ENCODE measurements at regions not wholly inside any gene's neighbourhood (a gene's known extent, or its start where the extent isn't known, plus 50 kb on each side); places are given as distances from the start of the nearest gene placed in this dataset.

GRCh38 chr3:152770296-152770695, 64.6 kb upstream of the P2RY1 start:
- Histone ChIP-seq H2BK5ac (ENCODE audit: insufficient read length, low read length) (no peak overlapping the region), H3K4me2 (ENCODE audit: insufficient read depth, insufficient read length, low read length) (no peak overlapping the region), H3K9ac (ENCODE audit: extremely low read depth, insufficient read length, low read length) (no peak overlapping the region), H2BK120ac (ENCODE audit: low read depth, low read length, poor library complexity, severe bottlenecking) (no peak overlapping the region), H3K79me1 (ENCODE audit: insufficient read depth, low read depth, low read length, poor library complexity, severe bottlenecking) (no peaks in the 10 kb centered on the region), H3K23me2 (ENCODE audit: insufficient read length, low read depth, low read length, poor library complexity, severe bottlenecking) (no peaks in the 10 kb centered on the region), H2BK12ac (ENCODE audit: insufficient read length, low read depth, low read length) (no peak overlapping the region), H3K23ac (ENCODE audit: insufficient read length, low read depth, low read length) (no peak overlapping the region), H2AK5ac (ENCODE audit: insufficient read length, low read length) (no peak overlapping the region), H4K8ac (replicated peaks; ENCODE audit: insufficient read length, low read depth, low read length) (no peak overlapping the region), H3K4ac (ENCODE audit: low read depth, low read length) (no peak overlapping the region), H3K4me1 (ENCODE audit: insufficient read depth, low read length) (no peaks in the 10 kb centered on the region), H4K91ac (ENCODE audit: insufficient read length, low read depth, low read length) (no peak overlapping the region), H4K20me1 (ENCODE audit: control insufficient read depth, insufficient read depth, insufficient read length) (no peaks in the 10 kb centered on the region), H2AFZ (ENCODE audit: low read length) (no peak overlapping the region), H2BK20ac (ENCODE audit: low read depth, low read length, poor library complexity, severe bottlenecking) (no peak overlapping the region), H3K27me3 (ENCODE audit: insufficient read depth, low read length) (no peaks in the 10 kb centered on the region), H3K18ac (ENCODE audit: insufficient read length, low read depth, low read length) (no peak overlapping the region), H3K27ac (ENCODE audit: insufficient read length, low read depth, low read length) (no peak overlapping the region), H2BK15ac (ENCODE audit: low read depth, low read length) (no peak overlapping the region), H3K14ac (ENCODE audit: insufficient read depth, low read length) (no peak overlapping the region), H4K5ac (ENCODE audit: insufficient read length, low read depth, low read length) (no peak overlapping the region), H3K79me2 (ENCODE audit: insufficient read depth, low read length) (no peaks in the 10 kb centered on the region), H3T11ph (ENCODE audit: low read length) (no peak overlapping the region), H3K9me3 (ENCODE audit: control insufficient read depth, low read depth, low read length) (no peaks in the 10 kb centered on the region), H3K56ac (ENCODE audit: insufficient read length, low read depth, low read length) (no peak overlapping the region)
- DNase-seq = no peak
- no CpG with 5 or more reads among the region's 2 CpGs for WGBS (ENCODE audit: extremely low coverage, insufficient read length, low lambda C conversion rate)
- Mint-ChIP-seq H3K9me3 (peaks cover 3 to 10% of the 10 kb centered on the region in 2 experiments; a peak in 3 of 5 replicates), H3K36me3 (ENCODE audit: insufficient read depth in 1 of 3, low read depth in 3 of 3) (peaks cover 0 to 3% (median 2%) of the 10 kb centered on the region in 3 experiments; a peak in 1 of 7 replicates), H3K27ac (no peak overlapping the region), H3K4me3 (no peak overlapping the region), H3K27me3 (ENCODE audit: low read depth) (no peaks in the 10 kb centered on the region), H3K4me1 (no peaks in the 10 kb centered on the region)
- TF ChIP-seq CTCF (conservative IDR thresholded peaks at IDR 0.05) = no peak

Data from H9 (cell line).